Parathyroid adenoma (tissue), 2 donors: ENCODE measurements at regions not wholly inside any gene's neighbourhood (a gene's known extent, or its start where the extent isn't known, plus 50 kb on each side); places are given as distances from the start of the nearest gene placed in this dataset.

Source experiments
- H2AFZ ChIP-seq: fragments of 300-600 bp; sonication (generic); one replicate; pipeline ENCODE4 v1.7.0; 2017; ENCODE audit warnings: antibody characterized with exemption, mild to moderate bottlenecking
- H3K27ac ChIP-seq: fragments of 300-600 bp; sonication (generic); one replicate; pipeline ENCODE4 v1.7.0; 2017
- H3K27me3 ChIP-seq: fragments of 300-600 bp; sonication (generic); one replicate; pipeline ENCODE4 v1.7.0; 2017; ENCODE audit warnings: low read length; ENCODE audit not compliant: control insufficient read depth, insufficient read depth
- H3K36me3 ChIP-seq: fragments of 300-600 bp; sonication (generic); one replicate; pipeline ENCODE4 v1.7.0; 2017; ENCODE audit warnings: low read length; ENCODE audit not compliant: control insufficient read depth, insufficient read depth
- H3K4me1 ChIP-seq: fragments of 300-600 bp; sonication (generic); one replicate; pipeline ENCODE4 v1.7.0; 2017; ENCODE audit warnings: control low read depth
- H3K4me2 ChIP-seq: fragments of 300-600 bp; sonication (generic); one replicate; pipeline ENCODE4 v1.7.0; 2017; ENCODE audit warnings: low read length
- H3K4me3 ChIP-seq: fragments of 300-600 bp; sonication (generic); one replicate; pipeline ENCODE4 v1.7.0; 2017; ENCODE audit warnings: low read depth, low read length
- H3K79me2 ChIP-seq: fragments of 300-600 bp; sonication (generic); one replicate; pipeline ENCODE4 v1.7.0; 2017; ENCODE audit warnings: control low read depth
- H3K9ac ChIP-seq: fragments of 300-600 bp; sonication (generic); one replicate; pipeline ENCODE4 v1.7.0; 2017; ENCODE audit warnings: mild to moderate bottlenecking
- H3K9me3 ChIP-seq: fragments of 300-600 bp; sonication (generic); one replicate; pipeline ENCODE4 v1.7.0; 2017; ENCODE audit warnings: low read length; ENCODE audit not compliant: control insufficient read depth
- TF ChIP-seq, protein P1 (sequence below): fragments of 300-600 bp; sonication (generic); IDR thresholded peaks from one replicate; pipeline ENCODE4 v1.7.0; 2017; ENCODE audit warnings: antibody characterized with exemption, mild to moderate bottlenecking
- donor health status: primary hyperparathyroidism.

DNA sequence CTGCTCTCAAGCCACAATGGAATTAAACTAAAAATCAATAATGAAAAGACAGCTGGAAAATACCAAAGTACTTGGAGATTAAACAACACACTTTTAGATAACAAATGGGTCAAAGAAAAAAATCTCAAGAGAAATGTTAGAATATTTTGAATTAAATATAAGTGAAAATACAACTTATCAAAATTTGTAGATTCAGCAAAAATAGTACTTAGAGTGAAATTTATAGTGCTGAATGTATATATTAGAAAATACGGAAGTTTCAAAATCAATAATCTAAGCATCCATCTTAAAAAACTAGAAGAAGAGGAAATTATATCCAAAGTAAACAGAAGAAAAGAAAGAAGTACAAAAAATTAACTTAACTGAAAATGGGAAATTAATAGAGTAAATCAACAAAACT, 179.2 kb upstream of the CDH11 start:
- H2AFZ ChIP-seq = no peak overlapping the region
- H3K4me2 ChIP-seq = no peak overlapping the region
- TF ChIP-seq, protein P1, sequence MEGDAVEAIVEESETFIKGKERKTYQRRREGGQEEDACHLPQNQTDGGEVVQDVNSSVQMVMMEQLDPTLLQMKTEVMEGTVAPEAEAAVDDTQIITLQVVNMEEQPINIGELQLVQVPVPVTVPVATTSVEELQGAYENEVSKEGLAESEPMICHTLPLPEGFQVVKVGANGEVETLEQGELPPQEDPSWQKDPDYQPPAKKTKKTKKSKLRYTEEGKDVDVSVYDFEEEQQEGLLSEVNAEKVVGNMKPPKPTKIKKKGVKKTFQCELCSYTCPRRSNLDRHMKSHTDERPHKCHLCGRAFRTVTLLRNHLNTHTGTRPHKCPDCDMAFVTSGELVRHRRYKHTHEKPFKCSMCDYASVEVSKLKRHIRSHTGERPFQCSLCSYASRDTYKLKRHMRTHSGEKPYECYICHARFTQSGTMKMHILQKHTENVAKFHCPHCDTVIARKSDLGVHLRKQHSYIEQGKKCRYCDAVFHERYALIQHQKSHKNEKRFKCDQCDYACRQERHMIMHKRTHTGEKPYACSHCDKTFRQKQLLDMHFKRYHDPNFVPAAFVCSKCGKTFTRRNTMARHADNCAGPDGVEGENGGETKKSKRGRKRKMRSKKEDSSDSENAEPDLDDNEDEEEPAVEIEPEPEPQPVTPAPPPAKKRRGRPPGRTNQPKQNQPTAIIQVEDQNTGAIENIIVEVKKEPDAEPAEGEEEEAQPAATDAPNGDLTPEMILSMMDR = no peak
- H3K4me1 ChIP-seq = no peaks in the 10 kb centered on the region
- H3K9me3 ChIP-seq = no peaks in the 10 kb centered on the region
- no peak overlapping the region for H3K4me3 ChIP-seq
- H3K27me3 ChIP-seq = no peaks in the 10 kb centered on the region
- H3K9ac ChIP-seq = no peak overlapping the region
- no peaks in the 10 kb centered on the region for H3K79me2 ChIP-seq
- H3K27ac ChIP-seq = no peak overlapping the region
- no peaks in the 10 kb centered on the region for H3K36me3 ChIP-seq

DNA sequence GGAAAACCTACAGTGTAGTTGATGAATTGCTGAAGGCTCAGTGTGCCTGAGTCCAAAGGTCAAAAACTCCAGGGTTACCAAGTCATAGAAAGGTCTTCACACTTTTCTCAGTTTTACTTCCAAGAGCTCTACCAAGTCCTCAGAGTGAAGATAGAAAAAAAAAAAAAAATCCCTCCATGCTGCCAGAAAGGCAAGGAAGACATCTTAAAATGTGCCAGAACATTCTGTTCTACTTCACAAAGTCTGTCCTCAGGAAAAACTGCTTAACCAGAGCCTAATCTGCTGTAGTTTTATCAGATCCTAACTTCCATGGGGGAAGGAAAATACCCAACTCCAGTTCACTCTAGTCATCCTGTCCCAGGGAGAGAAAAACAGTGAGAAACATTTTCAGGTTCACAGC, 175.6 kb upstream of the CDH11 start:
- Histone ChIP-seq H3K9ac (no peak overlapping the region), H3K36me3 (no peaks in the 10 kb centered on the region), H3K4me3 (no peak overlapping the region), H3K9me3 (no peaks in the 10 kb centered on the region), H3K27me3 (no peaks in the 10 kb centered on the region), H3K79me2 (no peaks in the 10 kb centered on the region), H3K27ac (no peak overlapping the region), H3K4me2 (no peak overlapping the region), H3K4me1 (no peaks in the 10 kb centered on the region), H2AFZ (no peak overlapping the region)
- TF ChIP-seq, protein P1 = no peak

DNA sequence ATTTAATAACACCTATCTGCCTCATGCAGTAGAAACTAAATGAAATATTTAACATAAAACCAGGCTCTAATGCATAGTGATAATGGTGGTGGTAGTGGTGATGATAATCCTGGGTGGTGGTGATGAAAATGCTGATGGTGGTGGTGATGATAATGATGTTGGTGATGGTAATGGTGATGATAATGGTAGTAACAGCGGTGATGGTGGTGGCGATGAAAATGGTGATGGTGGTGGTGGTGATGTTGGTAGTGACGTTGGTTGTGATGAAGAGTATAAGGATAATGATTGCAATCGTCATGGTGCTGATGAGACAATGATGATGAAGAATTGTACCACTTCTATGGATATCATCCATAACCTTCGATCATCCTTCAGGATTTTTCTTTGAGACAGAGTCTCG, 173.7 kb upstream of the CDH11 start:
- no peaks in the 10 kb centered on the region for H3K36me3 ChIP-seq
- no peak overlapping the region for H3K4me2 ChIP-seq
- H3K27me3 ChIP-seq = no peaks in the 10 kb centered on the region
- no peak overlapping the region for H3K9ac ChIP-seq
- no peak overlapping the region for H3K27ac ChIP-seq
- H2AFZ ChIP-seq = no peak overlapping the region
- no peaks in the 10 kb centered on the region for H3K4me1 ChIP-seq
- TF ChIP-seq, protein P1 = no peak
- no peaks in the 10 kb centered on the region for H3K79me2 ChIP-seq
- no peaks in the 10 kb centered on the region for H3K9me3 ChIP-seq
- no peak overlapping the region for H3K4me3 ChIP-seq

DNA sequence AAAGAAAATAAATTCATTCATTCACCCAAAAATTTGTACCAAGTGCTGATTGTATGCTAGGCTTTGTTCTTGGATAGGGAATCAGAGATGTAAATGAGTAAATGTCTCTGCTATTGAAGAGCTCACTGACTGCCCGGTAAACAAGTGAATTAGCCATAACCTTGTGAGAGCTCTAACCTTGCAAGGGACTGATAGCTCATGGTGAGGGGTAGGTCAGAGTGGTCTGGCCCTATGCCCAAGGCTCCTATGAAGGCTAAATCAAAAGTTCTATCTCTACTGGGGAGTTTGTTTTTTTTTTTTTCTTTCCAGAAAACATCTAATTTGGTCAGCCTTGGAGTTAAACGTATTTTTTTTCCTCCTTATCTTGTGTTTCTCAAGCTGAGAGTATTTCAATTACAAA, 172.8 kb upstream of the CDH11 start:
- no peaks in the 10 kb centered on the region for H3K27me3 ChIP-seq
- H3K4me3 ChIP-seq = no peak overlapping the region
- no peaks in the 10 kb centered on the region for H3K36me3 ChIP-seq
- no peak overlapping the region for H2AFZ ChIP-seq
- no peak overlapping the region for H3K27ac ChIP-seq
- no peak overlapping the region for H3K9ac ChIP-seq
- no peaks in the 10 kb centered on the region for H3K4me1 ChIP-seq
- TF ChIP-seq, protein P1 = no peak
- H3K4me2 ChIP-seq = no peak overlapping the region
- no peaks in the 10 kb centered on the region for H3K9me3 ChIP-seq
- H3K79me2 ChIP-seq = no peaks in the 10 kb centered on the region

DNA sequence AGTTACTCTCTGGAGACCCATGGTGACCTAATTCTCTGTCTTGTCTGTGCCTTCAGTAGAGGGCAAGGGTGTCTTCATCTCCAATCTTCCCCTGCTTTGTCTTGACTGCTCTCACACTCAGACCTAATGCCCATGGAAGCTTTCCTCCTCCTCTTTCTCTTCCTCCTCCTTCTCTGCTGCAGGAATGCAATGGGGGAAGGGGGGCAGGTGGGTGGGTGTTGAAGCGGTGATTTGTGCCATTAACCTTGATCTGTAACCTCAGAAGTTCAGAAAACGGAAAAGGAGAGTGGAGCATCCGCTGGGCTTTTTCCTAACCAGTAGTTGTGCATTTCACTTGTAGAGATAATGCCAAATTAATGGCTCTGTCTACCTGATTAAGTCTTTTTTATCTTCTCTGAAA, 172.3 kb upstream of the CDH11 start:
- Histone ChIP-seq H2AFZ (no peak overlapping the region), H3K79me2 (no peaks in the 10 kb centered on the region), H3K27me3 (no peaks in the 10 kb centered on the region), H3K9me3 (no peaks in the 10 kb centered on the region), H3K9ac (no peak overlapping the region), H3K4me1 (no peaks in the 10 kb centered on the region), H3K4me3 (no peak overlapping the region), H3K4me2 (no peak overlapping the region), H3K27ac (no peak overlapping the region), H3K36me3 (no peaks in the 10 kb centered on the region)
- TF ChIP-seq, protein P1 = no peak
